KMS-11 (cell line): ENCODE measurements at regions not wholly inside any gene's neighbourhood (a gene's known extent, or its start where the extent isn't known, plus 50 kb on each side); places are given as distances from the start of the nearest gene placed in this dataset.

Experiments used
- H2AFZ ChIP-seq: fragments of 200-600 bp; sonication (generic); 2 replicates; pipeline ENCODE4 v1.6.1; 2016; ENCODE audit warnings: antibody characterized with exemption, mixed run types, low read depth
- H3K27ac ChIP-seq: fragments of 200-600 bp; sonication (generic); 2 replicates; pipeline ENCODE4 v1.6.1; 2016; ENCODE audit warnings: mild to moderate bottlenecking, mixed run types
- H3K27me3 ChIP-seq: fragments of 200-600 bp; sonication (generic); 2 replicates; pipeline ENCODE4 v1.6.1; 2017; ENCODE audit warnings: mild to moderate bottlenecking, low read depth, mixed run types, moderate library complexity; ENCODE audit not compliant: insufficient read depth
- H3K36me3 ChIP-seq: fragments of 200-600 bp; sonication (generic); 2 replicates; pipeline ENCODE4 v1.6.1; 2017; ENCODE audit warnings: mild to moderate bottlenecking, mixed run types; ENCODE audit not compliant: insufficient read depth
- H3K4me1 ChIP-seq: fragments of 200-600 bp; sonication (generic); 2 replicates; pipeline ENCODE4 v1.6.1; 2016; ENCODE audit warnings: mild to moderate bottlenecking, low read depth, mixed run types; ENCODE audit not compliant: poor library complexity, severe bottlenecking
- H3K4me2 ChIP-seq: fragments of 200-600 bp; sonication (generic); 2 replicates; pipeline ENCODE4 v1.7.0; 2016; ENCODE audit warnings: mild to moderate bottlenecking, mixed run types
- H3K4me3 ChIP-seq: fragments of 200-600 bp; sonication (generic); IDR thresholded peaks from 2 replicates; pipeline ENCODE4 v1.6.1; 2017; ENCODE audit warnings: low read depth, low read length, mixed read lengths; ENCODE audit not compliant: insufficient read depth
- H3K79me2 ChIP-seq: fragments of 200-600 bp; sonication (generic); 2 replicates; pipeline ENCODE4 v1.6.1; 2016; ENCODE audit warnings: low read depth, mixed run types; ENCODE audit not compliant: insufficient read depth
- H3K9ac ChIP-seq: fragments of 200-600 bp; sonication (generic); 2 replicates; pipeline ENCODE4 v1.6.1; 2016; ENCODE audit warnings: mild to moderate bottlenecking, mixed run types
- H4K20me1 ChIP-seq: fragments of 200-600 bp; sonication (generic); 2 replicates; pipeline ENCODE4 v1.6.1; 2016; ENCODE audit warnings: mild to moderate bottlenecking, mixed run types; ENCODE audit not compliant: insufficient read depth
- TF ChIP-seq, protein P1 (sequence below): fragments of 200-600 bp; sonication (generic); conservative IDR thresholded peaks from 2 replicates; pipeline ENCODE4 v1.6.1; 2017; ENCODE audit warnings: low read depth, mild to moderate bottlenecking, antibody characterized with exemption, low read length, moderate library complexity, mixed read lengths

DNA sequence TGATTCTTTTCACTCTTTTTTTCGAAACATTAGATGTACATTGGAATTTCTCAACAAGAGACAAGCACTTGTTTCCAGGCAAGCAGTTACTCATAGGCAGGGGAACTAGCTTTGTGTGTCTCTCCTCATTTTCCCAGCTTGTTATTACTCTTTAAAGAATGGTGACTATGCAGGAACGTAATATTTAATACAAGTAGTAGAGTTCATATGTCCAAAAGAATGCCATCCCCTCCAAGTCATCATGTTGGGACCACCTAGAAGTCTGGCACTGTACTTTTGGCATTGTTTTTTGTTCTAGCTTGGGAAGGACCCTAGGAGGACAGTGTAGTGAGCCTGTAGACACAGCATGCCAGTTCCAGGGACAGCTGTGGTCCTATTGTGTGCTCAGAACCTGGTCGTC lies 650.7 kb downstream of the INHBA start:
- H3K27ac ChIP-seq = no peak overlapping the region
- TF ChIP-seq, protein P1, sequence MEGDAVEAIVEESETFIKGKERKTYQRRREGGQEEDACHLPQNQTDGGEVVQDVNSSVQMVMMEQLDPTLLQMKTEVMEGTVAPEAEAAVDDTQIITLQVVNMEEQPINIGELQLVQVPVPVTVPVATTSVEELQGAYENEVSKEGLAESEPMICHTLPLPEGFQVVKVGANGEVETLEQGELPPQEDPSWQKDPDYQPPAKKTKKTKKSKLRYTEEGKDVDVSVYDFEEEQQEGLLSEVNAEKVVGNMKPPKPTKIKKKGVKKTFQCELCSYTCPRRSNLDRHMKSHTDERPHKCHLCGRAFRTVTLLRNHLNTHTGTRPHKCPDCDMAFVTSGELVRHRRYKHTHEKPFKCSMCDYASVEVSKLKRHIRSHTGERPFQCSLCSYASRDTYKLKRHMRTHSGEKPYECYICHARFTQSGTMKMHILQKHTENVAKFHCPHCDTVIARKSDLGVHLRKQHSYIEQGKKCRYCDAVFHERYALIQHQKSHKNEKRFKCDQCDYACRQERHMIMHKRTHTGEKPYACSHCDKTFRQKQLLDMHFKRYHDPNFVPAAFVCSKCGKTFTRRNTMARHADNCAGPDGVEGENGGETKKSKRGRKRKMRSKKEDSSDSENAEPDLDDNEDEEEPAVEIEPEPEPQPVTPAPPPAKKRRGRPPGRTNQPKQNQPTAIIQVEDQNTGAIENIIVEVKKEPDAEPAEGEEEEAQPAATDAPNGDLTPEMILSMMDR = no peak

DNA sequence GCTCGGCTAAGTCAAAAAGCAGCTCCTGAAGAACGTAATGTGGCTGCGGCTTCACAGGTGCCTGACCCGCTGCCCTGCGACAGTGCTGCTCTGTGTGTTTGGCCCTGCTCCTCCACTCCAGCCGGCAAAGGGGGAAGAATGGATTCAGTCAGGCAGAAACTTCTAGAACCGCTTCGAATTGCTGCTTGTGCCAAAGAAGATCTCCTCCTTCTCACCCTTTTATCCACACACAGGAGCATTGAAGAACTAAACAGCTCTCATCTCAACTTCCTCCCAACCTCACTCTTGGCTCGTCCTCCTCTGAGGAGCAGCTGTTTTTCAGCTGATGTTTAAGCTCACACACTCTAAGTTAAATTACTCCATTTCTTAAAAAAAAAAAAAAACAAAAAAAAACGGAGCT lies 651.4 kb downstream of the INHBA start:
- Histone ChIP-seq H4K20me1 (no peaks in the 10 kb centered on the region), H3K27me3 (no peaks in the 10 kb centered on the region), H3K4me3 (no peak overlapping the region), H2AFZ (no peak overlapping the region), H3K9ac (no peak overlapping the region), H3K27ac (no peak overlapping the region), H3K4me1 (no peaks in the 10 kb centered on the region), H3K36me3 (no peaks in the 10 kb centered on the region), H3K4me2 (no peak overlapping the region), H3K79me2 (no peaks in the 10 kb centered on the region)
- TF ChIP-seq, protein P1 = no peak

More for the DNA sequence above, 650.7 kb downstream of the INHBA start:
- no peaks in the 10 kb centered on the region for H3K27me3 ChIP-seq
- no peak overlapping the region for H3K4me3 ChIP-seq
- no peak overlapping the region for H2AFZ ChIP-seq
- H3K4me1 ChIP-seq = no peaks in the 10 kb centered on the region
- no peaks in the 10 kb centered on the region for H3K79me2 ChIP-seq
- no peaks in the 10 kb centered on the region for H4K20me1 ChIP-seq
- no peak overlapping the region for H3K4me2 ChIP-seq
- no peak overlapping the region for H3K9ac ChIP-seq
- no peaks in the 10 kb centered on the region for H3K36me3 ChIP-seq

DNA sequence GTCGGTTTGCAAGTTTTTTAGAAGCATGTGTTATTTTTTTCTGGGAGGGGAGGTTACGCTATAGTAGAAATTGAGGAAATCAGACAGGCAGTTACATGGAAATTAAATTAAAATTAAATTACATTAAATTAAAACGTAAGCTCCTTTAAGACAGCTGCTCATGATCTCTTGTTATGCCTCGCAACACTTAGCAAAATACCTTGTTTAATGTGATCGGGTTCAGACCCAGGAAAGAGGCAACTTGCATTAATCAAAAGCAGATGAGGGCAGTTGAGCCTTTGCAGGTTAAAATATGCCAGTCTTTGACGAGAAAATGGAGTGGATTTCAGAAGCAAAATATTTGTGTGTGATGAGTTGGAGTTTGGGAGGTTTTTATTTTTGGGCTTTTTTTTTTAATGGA lies 651.8 kb downstream of the INHBA start:
- no peak overlapping the region for H3K27ac ChIP-seq
- H2AFZ ChIP-seq = no peak overlapping the region
- H3K4me3 ChIP-seq = no peak overlapping the region
- no peaks in the 10 kb centered on the region for H3K36me3 ChIP-seq
- H3K27me3 ChIP-seq = no peaks in the 10 kb centered on the region
- H3K9ac ChIP-seq = no peak overlapping the region
- no peaks in the 10 kb centered on the region for H3K4me1 ChIP-seq
- TF ChIP-seq, protein P1 = no peak
- H3K4me2 ChIP-seq = no peak overlapping the region
- H4K20me1 ChIP-seq = no peaks in the 10 kb centered on the region
- H3K79me2 ChIP-seq = no peaks in the 10 kb centered on the region

DNA sequence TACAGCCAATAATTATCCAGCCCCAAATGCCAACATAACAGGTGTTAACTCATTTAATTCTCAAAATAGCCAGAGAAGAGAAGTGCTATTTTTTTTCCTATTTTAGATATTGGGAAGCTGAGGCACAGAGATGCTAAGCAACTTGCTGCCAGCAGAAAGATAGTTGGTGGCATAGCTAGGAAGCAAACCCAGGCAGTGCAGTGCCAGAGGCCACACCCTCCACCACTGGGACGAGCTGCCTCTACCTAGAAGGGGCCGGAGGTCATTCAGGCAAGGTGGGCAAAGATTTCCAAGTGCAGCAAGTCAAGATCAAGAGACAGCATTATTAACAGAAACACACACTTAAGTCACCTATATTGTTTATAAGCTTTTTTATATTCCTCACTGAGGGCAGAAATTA lies 654.1 kb downstream of the INHBA start:
- no peak overlapping the region for H3K9ac ChIP-seq

More for the DNA sequence above, 654.1 kb downstream of the INHBA start:
- no peaks in the 10 kb centered on the region for H3K4me1 ChIP-seq
- no peaks in the 10 kb centered on the region for H3K79me2 ChIP-seq
- H3K27me3 ChIP-seq = no peaks in the 10 kb centered on the region
- TF ChIP-seq, protein P1 = no peak
- no peak overlapping the region for H3K4me2 ChIP-seq
- no peak overlapping the region for H2AFZ ChIP-seq
- no peak overlapping the region for H3K4me3 ChIP-seq
- no peaks in the 10 kb centered on the region for H3K36me3 ChIP-seq
- no peaks in the 10 kb centered on the region for H4K20me1 ChIP-seq
- H3K27ac ChIP-seq = no peak overlapping the region
